ENCODE measurements at regions not wholly inside any gene's neighbourhood (a gene's known extent, or its start where the extent isn't known, plus 50 kb on each side); places are given as distances from the start of the nearest gene placed in this dataset.

GRCh38 chr3:137081711-137082110 is 123.9 kb downstream of the IL20RB start:
- H3K9ac ChIP-seq (ENCODE audit: low read depth in 1 of 2, low read length in 2 of 2) = no peak overlapping the region
- H3K9me3 ChIP-seq (ENCODE audit: control insufficient read depth in 4 of 4, low read length in 3 of 4) = no peaks in the 10 kb centered on the region
- 48% methylated on average over 3 of the region's 3 CpGs for WGBS
- TF ChIP-seq CTCF (IDR thresholded peaks at IDR 0.05; ENCODE audit: low read depth, low read length, missing input control) = no peak
- TF ChIP-seq JUND (IDR thresholded peaks at IDR 0.05) = no peak
- no peak for TF ChIP-seq HNF4A (conservative IDR thresholded peaks at IDR 0.05)
- no peak for TF ChIP-seq FOXA2 (IDR thresholded peaks at IDR 0.05)
- no peak for TF ChIP-seq ZBTB33 (IDR thresholded peaks at IDR 0.05)
- no peak for TF ChIP-seq MAX (IDR thresholded peaks at IDR 0.05)
- peaks cover 0 to 2% (median 0%) of the 10 kb centered on the region in 4 donors for H3K27me3 ChIP-seq (ENCODE audit: control insufficient read depth in 4 of 4, insufficient read depth in 4 of 4, low read length in 3 of 4)
- H3K4me1 ChIP-seq (ENCODE audit: control insufficient read depth in 4 of 4, insufficient read depth in 4 of 4, low read length in 3 of 4) = no peaks in the 10 kb centered on the region
- no peak overlapping the region for H3K27ac ChIP-seq (ENCODE audit: low read depth in 1 of 2, low read length in 2 of 2)
- H3K4me3 ChIP-seq (ENCODE audit: low read depth in 1 of 3, low read length in 3 of 3) = no peak overlapping the region
- DNase-seq (ENCODE audit: low spot score) = no peak
- H3K36me3 ChIP-seq (ENCODE audit: control insufficient read depth in 4 of 4, insufficient read depth in 3 of 4, low read depth in 1 of 4, low read length in 3 of 4) = no peaks in the 10 kb centered on the region

GRCh38 chr3:137082763-137083162 is 125.0 kb downstream of the IL20RB start:
- H3K4me1 ChIP-seq (ENCODE audit: control insufficient read depth in 4 of 4, insufficient read depth in 4 of 4, low read length in 3 of 4) = no peaks in the 10 kb centered on the region
- H3K9me3 ChIP-seq (ENCODE audit: control insufficient read depth in 4 of 4, low read length in 3 of 4) = no peaks in the 10 kb centered on the region
- no peak overlapping the region for H3K27ac ChIP-seq (ENCODE audit: low read depth in 1 of 2, low read length in 2 of 2)
- peaks cover 0 to 2% (median 0%) of the 10 kb centered on the region in 4 donors for H3K27me3 ChIP-seq (ENCODE audit: control insufficient read depth in 4 of 4, insufficient read depth in 4 of 4, low read length in 3 of 4)
- H3K36me3 ChIP-seq (ENCODE audit: control insufficient read depth in 4 of 4, insufficient read depth in 3 of 4, low read depth in 1 of 4, low read length in 3 of 4) = no peaks in the 10 kb centered on the region
- 93% methylated on average over 2 of the region's 2 CpGs for WGBS
- no peak for DNase-seq (ENCODE audit: low spot score)
- TF ChIP-seq ZBTB33 (IDR thresholded peaks at IDR 0.05) = no peak
- TF ChIP-seq EGR1 (IDR thresholded peaks at IDR 0.05; ENCODE audit: low read depth in 2 of 2) = no peak
- no peak for TF ChIP-seq NR2F2 (IDR thresholded peaks at IDR 0.05)
- TF ChIP-seq JUND (IDR thresholded peaks at IDR 0.05) = no peak
- TF ChIP-seq ATF3 (IDR thresholded peaks at IDR 0.05) = no peak
- no peak overlapping the region for H3K9ac ChIP-seq (ENCODE audit: low read depth in 1 of 2, low read length in 2 of 2)
- no peak overlapping the region for H3K4me3 ChIP-seq (ENCODE audit: low read depth in 1 of 3, low read length in 3 of 3)

- DNase-seq (ENCODE audit: low spot score) = no peak
- Histone ChIP-seq H3K27ac (ENCODE audit: low read depth in 1 of 2, low read length in 2 of 2) (no peak overlapping the region), H3K27me3 (ENCODE audit: control insufficient read depth in 4 of 4, insufficient read depth in 4 of 4, low read length in 3 of 4) (peaks cover 0 to 2% (median 0%) of the 10 kb centered on the region in 4 donors), H3K4me1 (ENCODE audit: control insufficient read depth in 4 of 4, insufficient read depth in 4 of 4, low read length in 3 of 4) (no peaks in the 10 kb centered on the region), H3K4me3 (ENCODE audit: low read depth in 1 of 3, low read length in 3 of 3) (no peak overlapping the region), H3K9me3 (ENCODE audit: control insufficient read depth in 4 of 4, low read length in 3 of 4) (no peaks in the 10 kb centered on the region), H3K9ac (ENCODE audit: low read depth in 1 of 2, low read length in 2 of 2) (no peak overlapping the region), H3K36me3 (ENCODE audit: control insufficient read depth in 4 of 4, insufficient read depth in 3 of 4, low read depth in 1 of 4, low read length in 3 of 4) (no peaks in the 10 kb centered on the region)
- 78% methylated on average over 2 of the region's 2 CpGs for WGBS
- no peak for TF ChIP-seq EGR1 (IDR thresholded peaks at IDR 0.05; ENCODE audit: low read depth in 2 of 2)
- TF ChIP-seq REST (IDR thresholded peaks at IDR 0.05) = no peak
- no peak for TF ChIP-seq YY1 (IDR thresholded peaks at IDR 0.05)
- no peak for TF ChIP-seq RXRA (IDR thresholded peaks at IDR 0.05)
- TF ChIP-seq CTCF (IDR thresholded peaks at IDR 0.05; ENCODE audit: low read depth, low read length, missing input control) = no peak
- TF ChIP-seq JUND (IDR thresholded peaks at IDR 0.05) = no peak
- no peak for TF ChIP-seq HNF4A (conservative IDR thresholded peaks at IDR 0.05)
- no peak for TF ChIP-seq HNF4G (IDR thresholded peaks at IDR 0.05)
- TF ChIP-seq FOXA2 (IDR thresholded peaks at IDR 0.05) = no peak
- no peak for TF ChIP-seq GABPA (IDR thresholded peaks at IDR 0.05 in 1 of 2, conservative IDR thresholded peaks at IDR 0.05 in 1 of 2)
- TF ChIP-seq FOXA1 (IDR thresholded peaks at IDR 0.05) = no peak
These were observed 125.5 kb downstream of the IL20RB start for GRCh38 chr3:137083332-137083731.

Data from liver (tissue), 8 donors.